Coronary artery (tissue), 2 donors: ENCODE measurements at regions not wholly inside any gene's neighbourhood (a gene's known extent, or its start where the extent isn't known, plus 50 kb on each side); places are given as distances from the start of the nearest gene placed in this dataset.

ENCODE experiments used
- DNase-seq: peaks from one replicate; pipeline ENCODE4 v3.0.0-alpha.2; 2017; ENCODE audit warnings: low spot score
- H3K27ac ChIP-seq, 2 donors: fragments of 200-600 bp; sonication (generic); one replicate each; pipeline ENCODE4 v1.5.1; 2016 to 2019
- H3K4me3 ChIP-seq: fragments of 200-600 bp; sonication (generic); 2 replicates; pipeline ENCODE4 v1.5.1; 2016; ENCODE audit warnings: mild to moderate bottlenecking, moderate library complexity
- TF ChIP-seq, protein P1 (sequence below): fragments of 200-600 bp; sonication (generic); IDR thresholded peaks from one replicate; pipeline ENCODE4 v1.5.1; 2019; ENCODE audit warnings: antibody characterized with exemption

DNA sequence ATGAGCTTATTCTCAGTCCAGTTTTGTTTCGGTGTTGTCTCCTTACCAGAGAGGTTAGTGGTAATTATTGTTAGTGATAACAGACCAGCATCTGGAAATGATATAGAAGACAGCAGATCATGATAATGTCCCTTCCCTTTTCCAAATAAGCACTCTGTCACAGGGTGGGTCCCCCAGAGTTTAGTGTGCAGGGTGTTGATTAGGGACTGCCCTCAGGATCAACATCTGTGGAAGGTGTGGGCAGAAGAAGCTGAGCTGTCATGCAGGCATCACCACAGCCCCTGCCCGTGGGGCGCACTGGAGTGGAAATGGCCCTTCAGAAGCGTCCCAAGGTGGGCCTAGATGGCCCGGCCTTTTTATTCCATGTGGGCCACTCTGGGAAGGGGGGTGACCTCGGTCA is 67.6 kb upstream of the DTNBP1 start:
- TF ChIP-seq, protein P1, sequence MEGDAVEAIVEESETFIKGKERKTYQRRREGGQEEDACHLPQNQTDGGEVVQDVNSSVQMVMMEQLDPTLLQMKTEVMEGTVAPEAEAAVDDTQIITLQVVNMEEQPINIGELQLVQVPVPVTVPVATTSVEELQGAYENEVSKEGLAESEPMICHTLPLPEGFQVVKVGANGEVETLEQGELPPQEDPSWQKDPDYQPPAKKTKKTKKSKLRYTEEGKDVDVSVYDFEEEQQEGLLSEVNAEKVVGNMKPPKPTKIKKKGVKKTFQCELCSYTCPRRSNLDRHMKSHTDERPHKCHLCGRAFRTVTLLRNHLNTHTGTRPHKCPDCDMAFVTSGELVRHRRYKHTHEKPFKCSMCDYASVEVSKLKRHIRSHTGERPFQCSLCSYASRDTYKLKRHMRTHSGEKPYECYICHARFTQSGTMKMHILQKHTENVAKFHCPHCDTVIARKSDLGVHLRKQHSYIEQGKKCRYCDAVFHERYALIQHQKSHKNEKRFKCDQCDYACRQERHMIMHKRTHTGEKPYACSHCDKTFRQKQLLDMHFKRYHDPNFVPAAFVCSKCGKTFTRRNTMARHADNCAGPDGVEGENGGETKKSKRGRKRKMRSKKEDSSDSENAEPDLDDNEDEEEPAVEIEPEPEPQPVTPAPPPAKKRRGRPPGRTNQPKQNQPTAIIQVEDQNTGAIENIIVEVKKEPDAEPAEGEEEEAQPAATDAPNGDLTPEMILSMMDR = no peak
- Histone ChIP-seq H3K27ac (no peak overlapping the region), H3K4me3 (no peak overlapping the region)
- DNase-seq = no peak

GRCh38 chr6:15722731-15723130 is 59.9 kb upstream of the DTNBP1 start:
- no peak overlapping the region for H3K4me3 ChIP-seq
- TF ChIP-seq, protein P1 = no peak
- no peak for DNase-seq
- H3K27ac ChIP-seq = no peak overlapping the region

DNA sequence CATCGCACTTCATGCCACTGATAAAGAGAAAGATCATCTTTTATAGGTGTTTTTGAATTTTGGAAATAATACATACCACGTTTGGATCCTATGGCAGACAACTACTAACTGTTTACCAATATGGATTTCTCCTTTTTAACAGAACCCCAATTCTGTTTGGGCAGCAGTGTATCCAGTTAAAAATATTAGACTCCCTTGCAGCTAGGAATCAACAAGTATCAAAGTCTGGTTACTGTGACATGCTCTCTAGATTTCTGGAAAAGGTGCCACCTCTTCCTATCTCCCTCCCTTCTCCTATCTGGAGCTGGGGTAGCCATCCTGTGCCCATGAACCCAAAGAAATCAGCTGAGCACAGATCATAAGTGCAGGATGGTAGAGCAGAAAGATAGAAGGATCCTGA is 54.1 kb upstream of the DTNBP1 start:
- H3K27ac ChIP-seq = no peak overlapping the region
- TF ChIP-seq, protein P1 = no peak
- H3K4me3 ChIP-seq = no peak overlapping the region
- DNase-seq = no peak

- TF ChIP-seq, protein P1 = no peak
- Histone ChIP-seq H3K27ac (no peak overlapping the region), H3K4me3 (no peak overlapping the region)
- DNase-seq = no peak
Observed at GRCh38 chr6:15715851-15716250, 53.0 kb upstream of the DTNBP1 start.

GRCh38 chr6:15715060-15715459 is 52.2 kb upstream of the DTNBP1 start:
- DNase-seq = no peak
- Histone ChIP-seq H3K27ac (no peak overlapping the region), H3K4me3 (no peak overlapping the region)
- TF ChIP-seq, protein P1 = no peak

GRCh38 chr6:15714658-15715057 is 51.8 kb upstream of the DTNBP1 start:
- H3K27ac ChIP-seq = no peak overlapping the region
- TF ChIP-seq, protein P1 = no peak
- DNase-seq = no peak
- H3K4me3 ChIP-seq = no peak overlapping the region

DNA sequence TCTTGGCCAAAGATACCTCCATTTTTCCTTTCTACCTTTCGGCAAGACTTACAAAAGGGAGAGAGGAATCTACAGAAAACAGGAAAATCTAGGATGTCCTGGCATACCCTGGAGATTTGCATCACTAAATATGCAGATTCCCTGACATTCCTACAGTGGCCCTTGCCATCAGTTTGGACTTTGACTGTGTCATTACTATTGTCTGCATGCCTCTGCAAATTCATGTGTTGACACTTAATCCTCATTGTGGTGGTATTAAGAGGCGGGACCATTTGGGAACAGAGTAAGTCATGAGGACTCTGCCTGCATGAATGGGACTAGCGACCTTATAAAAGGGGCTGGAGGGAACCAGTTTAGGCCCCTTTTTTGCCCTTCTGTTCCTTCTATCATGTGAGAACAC is 50.5 kb upstream of the DTNBP1 start:
- Histone ChIP-seq H3K27ac (no peak overlapping the region), H3K4me3 (no peak overlapping the region)
- TF ChIP-seq, protein P1 = no peak
- DNase-seq = no peak
